ENCODE measurements at regions not wholly inside any gene's neighbourhood (a gene's known extent, or its start where the extent isn't known, plus 50 kb on each side); places are given as distances from the start of the nearest gene placed in this dataset.

- TF ChIP-seq CTCF (IDR thresholded peaks at IDR 0.05), result no peak
- no peak for TF ChIP-seq POLR2A (IDR thresholded peaks at IDR 0.05; ENCODE audit: low read depth)
Measured at GRCh38 chr2:66888246-66888645, 453.3 kb downstream of the MEIS1 start.

Data from esophagus muscularis mucosa (tissue), 3 donors.